ENCODE measurements at regions not wholly inside any gene's neighbourhood (a gene's known extent, or its start where the extent isn't known, plus 50 kb on each side); places are given as distances from the start of the nearest gene placed in this dataset.
"Not testable (repeated sequence)": the region's sequence is repeated elsewhere in the genome, so short reads cannot be mapped to it uniquely, and the experiment has no call there.

- H3K4me3 ChIP-seq (replicated peaks in 1 of 2; ENCODE audit: low read depth in 2 of 2, low read length in 2 of 2), result no peak overlapping the region
- TF ChIP-seq CTCF (IDR thresholded peaks at IDR 0.05; ENCODE audit: low read depth, low read length), result no peak
- DNase-seq (ENCODE audit: low read depth in 2 of 2), result no peak
Measured at GRCh38 chr12:46985816-46986215, 93.6 kb upstream of the PCED1B start.

- H3K4me3 ChIP-seq (replicated peaks in 1 of 2; ENCODE audit: low read depth in 2 of 2, low read length in 2 of 2); DNase-seq (ENCODE audit: low read depth in 2 of 2): not testable (repeated sequence)
Measured at GRCh38 chr12:46988122-46988521, 91.3 kb upstream of the PCED1B start.

GRCh38 chr12:46990211-46990610 lies 89.2 kb upstream of the PCED1B start:
- no peak for DNase-seq (ENCODE audit: low read depth in 2 of 2)
- no peak for TF ChIP-seq CTCF (IDR thresholded peaks at IDR 0.05; ENCODE audit: low read depth, low read length)
- H3K4me3 ChIP-seq (replicated peaks in 1 of 2; ENCODE audit: low read depth in 2 of 2, low read length in 2 of 2), result no peak overlapping the region

- DNase-seq (ENCODE audit: low read depth in 2 of 2); H3K4me3 ChIP-seq (replicated peaks in 1 of 2; ENCODE audit: low read depth in 2 of 2, low read length in 2 of 2): not testable (repeated sequence)
Measured at GRCh38 chr12:46992051-46992450, 87.4 kb upstream of the PCED1B start.

GRCh38 chr12:46998811-46999368 lies 80.5 kb upstream of the PCED1B start:
- H3K4me3 ChIP-seq (replicated peaks in 1 of 2; ENCODE audit: low read depth in 2 of 2, low read length in 2 of 2), result no peak overlapping the region
- DNase-seq (ENCODE audit: low read depth in 2 of 2), result peak; percentile 76 to 84
- TF ChIP-seq CTCF (IDR thresholded peaks at IDR 0.05; ENCODE audit: low read depth, low read length), result no peak

- peak; percentile 36 to 43 for DNase-seq (ENCODE audit: low read depth in 2 of 2)
- H3K4me3 ChIP-seq (replicated peaks in 1 of 2; ENCODE audit: low read depth in 2 of 2, low read length in 2 of 2), result no peak overlapping the region
- no peak for TF ChIP-seq CTCF (IDR thresholded peaks at IDR 0.05; ENCODE audit: low read depth, low read length)
Measured at GRCh38 chr12:47004634-47005033, 74.8 kb upstream of the PCED1B start.

GRCh38 chr12:47007048-47007447 lies 72.4 kb upstream of the PCED1B start:
- H3K4me3 ChIP-seq (replicated peaks in 1 of 2; ENCODE audit: low read depth in 2 of 2, low read length in 2 of 2), result no peak overlapping the region
- no peak for TF ChIP-seq CTCF (IDR thresholded peaks at IDR 0.05; ENCODE audit: low read depth, low read length)
- no peak for DNase-seq (ENCODE audit: low read depth in 2 of 2)

- DNase-seq (ENCODE audit: low read depth in 2 of 2), result no peak
- no peak for TF ChIP-seq CTCF (IDR thresholded peaks at IDR 0.05; ENCODE audit: low read depth, low read length)
- H3K4me3 ChIP-seq (replicated peaks in 1 of 2; ENCODE audit: low read depth in 2 of 2, low read length in 2 of 2), result no peak overlapping the region
Measured at GRCh38 chr12:47012552-47012951, 66.9 kb upstream of the PCED1B start.
